ENCODE measurements at regions not wholly inside any gene's neighbourhood (a gene's known extent, or its start where the extent isn't known, plus 50 kb on each side); places are given as distances from the start of the nearest gene placed in this dataset.
"Not testable (repeated sequence)": the region's sequence is repeated elsewhere in the genome, so short reads cannot be mapped to it uniquely, and the experiment has no call there.

DNA sequence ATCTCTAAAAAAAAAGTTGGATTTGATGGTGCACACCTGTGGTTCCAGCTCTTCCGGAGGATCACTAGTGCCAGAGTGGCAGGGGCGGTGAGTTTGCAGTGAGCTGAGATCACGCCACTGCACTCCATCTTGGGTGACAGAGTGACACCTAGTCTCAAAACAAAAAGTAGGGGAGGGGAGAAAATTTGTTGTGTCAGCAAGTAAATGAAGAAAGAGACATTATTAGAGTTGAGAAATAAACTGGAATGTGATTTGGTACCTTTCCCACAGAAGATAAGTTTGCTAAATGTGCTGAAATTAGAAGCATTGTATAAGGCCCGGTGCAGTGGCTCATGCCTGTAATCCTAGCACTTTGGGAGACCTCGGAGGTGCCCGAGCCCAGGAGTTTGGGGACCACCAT lies 54.0 kb upstream of the PPIAL4F start:
- intact Hi-C loops (cut with DNase I); ATAC-seq; H3K27ac ChIP-seq; DNase-seq; H3K27me3 ChIP-seq; H3K36me3 ChIP-seq; H3K9me3 ChIP-seq; H3K4me3 ChIP-seq; H3K4me1 ChIP-seq: not testable (repeated sequence)
- 93 to 98% (median 95%) methylated on average over 6 of the region's 6 CpGs for WGBS, 4 donors

DNA sequence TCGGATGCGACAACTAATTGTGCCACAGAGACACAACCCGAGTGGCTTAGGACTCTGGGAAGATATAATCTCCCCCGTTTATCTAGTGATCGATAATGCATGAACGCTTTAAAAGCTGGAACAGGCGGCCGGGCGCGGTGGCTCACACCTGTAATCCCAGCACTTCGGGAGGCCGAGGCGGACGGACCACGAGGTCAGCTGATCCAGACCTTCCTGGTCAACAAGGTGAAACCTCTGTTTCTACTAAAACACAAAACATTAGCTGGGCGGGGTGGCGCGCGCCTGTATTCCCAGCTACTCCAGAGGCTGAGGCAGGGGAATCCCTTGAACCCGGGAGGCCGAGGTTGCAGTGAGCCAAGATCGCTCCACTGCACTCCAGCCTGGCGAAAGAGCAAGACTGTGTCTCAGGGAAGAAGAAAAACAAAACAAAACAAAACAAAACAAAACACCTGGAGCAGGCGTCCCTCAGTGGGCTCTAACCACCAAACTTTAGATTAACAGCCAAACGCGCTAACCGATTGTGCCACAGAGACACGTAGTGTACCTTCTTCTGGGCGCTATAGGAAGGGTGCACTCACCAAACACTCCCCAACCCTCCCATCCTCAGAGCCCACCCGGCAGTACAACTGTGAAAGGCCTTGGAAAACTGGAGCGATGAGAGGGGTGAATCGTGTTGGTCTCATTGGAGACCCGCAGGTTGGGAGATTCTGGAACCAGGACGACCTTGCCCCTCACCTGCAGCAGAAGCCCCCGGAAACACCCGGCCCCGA lies 53.3 kb upstream of the PPIAL4F start:
- intact Hi-C loops (cut with DNase I); H3K9me3 ChIP-seq; H3K27me3 ChIP-seq; H3K4me3 ChIP-seq; H3K36me3 ChIP-seq; H3K27ac ChIP-seq; DNase-seq; H3K4me1 ChIP-seq; ATAC-seq: not testable (repeated sequence)
- 59 to 82% (median 69%) methylated on average over 15 to 34 of the region's 37 CpGs for WGBS, 4 donors

Data from heart left ventricle (tissue), 16 donors.